Activated CD4-positive, alpha-beta T cell treated with anti-CD3 and anti-CD28 coated beads for 36 hours (primary cell): ENCODE measurements at regions not wholly inside any gene's neighbourhood (a gene's known extent, or its start where the extent isn't known, plus 50 kb on each side); places are given as distances from the start of the nearest gene placed in this dataset.

Experiments
- ATAC-seq: fragments of 200-7000 bp; cut with Tn5 transposase; one replicate; pipeline ENCODE4 v1.10.0; 2021; ENCODE audit warnings: mild to moderate bottlenecking, moderate library complexity
- CTCF ChIA-PET: fragments of 350-600 bp; sonication (Branson Sonifier 250); formaldehyde crosslinking; loops from one replicate; lab custom pipeline; 2021; ENCODE audit warnings: antibody characterized with exemption; lab: Charles Lee
- POLR2A ChIA-PET: fragments of 350-600 bp; sonication (Branson Sonifier 250); formaldehyde crosslinking; loops from one replicate; lab custom pipeline; 2021; ENCODE audit warnings: antibody characterized with exemption, inconsistent platforms; lab: Charles Lee
- DNase-seq: peaks from one replicate; pipeline ENCODE4 v3.0.0-alpha.2; 2020
- H3K27ac Mint-ChIP-seq: one replicate; pipeline ENCODE4 v1.8.0; 2021; ENCODE audit warnings: mixed read lengths
- H3K27me3 Mint-ChIP-seq: one replicate; pipeline ENCODE4 v1.8.0; 2021; ENCODE audit warnings: mixed read lengths
- H3K36me3 Mint-ChIP-seq: one replicate; pipeline ENCODE4 v1.8.0; 2021; ENCODE audit warnings: low read depth, mixed read lengths
- H3K4me1 Mint-ChIP-seq: one replicate; pipeline ENCODE4 v1.8.0; 2021; ENCODE audit warnings: mixed read lengths
- H3K4me3 Mint-ChIP-seq: one replicate; pipeline ENCODE4 v1.8.0; 2021; ENCODE audit warnings: mild to moderate bottlenecking, moderate library complexity, mixed read lengths
- H3K9me3 Mint-ChIP-seq: one replicate; pipeline ENCODE4 v1.8.0; 2021; ENCODE audit warnings: low read depth, mixed read lengths
- intact Hi-C, 2 experiments: fragments of 100-400 bp; cut with DNase I in 1 of 2; cut with micrococcal nuclease in 1 of 2; formaldehyde crosslinking; loops; one replicate each; pipeline versions ENCODE4 v1.14.2 to v1.15.1; 2022 to 2024; cut with DNase I, micrococcal nuclease

DNA sequence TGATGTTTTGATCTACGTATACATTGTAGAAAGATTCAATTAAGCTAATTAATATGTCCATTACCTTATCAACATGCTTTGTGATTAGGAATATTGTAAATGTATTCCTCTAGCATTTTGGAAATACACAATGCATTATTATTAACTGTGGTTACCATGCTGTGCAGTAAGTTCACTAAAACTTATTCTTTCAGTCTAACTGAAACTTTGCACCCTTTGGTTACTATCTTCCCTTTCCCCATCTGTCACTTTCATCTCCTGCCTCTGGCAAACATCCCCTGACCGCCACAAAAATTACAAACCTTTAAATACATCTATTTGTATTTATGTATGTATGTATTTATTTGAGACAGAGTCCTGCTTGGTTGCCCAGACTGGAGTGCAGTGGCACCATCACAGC lies 388.0 kb downstream of the NYAP2 start:
- H3K4me1 Mint-ChIP-seq: no peaks in the 10 kb centered on the region
- no peaks in the 10 kb centered on the region for H3K36me3 Mint-ChIP-seq
- ChIA-PET POLR2A (no interaction called here), CTCF (no interaction called here)
- intact Hi-C loops: no loop called here
- DNase-seq (no peak), ATAC-seq (no peak)
- no peaks in the 10 kb centered on the region for H3K9me3 Mint-ChIP-seq
- H3K27me3 Mint-ChIP-seq: peaks cover 1% of the 10 kb centered on the region
- no peak overlapping the region for H3K27ac Mint-ChIP-seq
- no peak overlapping the region for H3K4me3 Mint-ChIP-seq

GRCh38 chr2:225781991-225782390 lies 382.5 kb downstream of the NYAP2 start:
- ChIA-PET CTCF (no interaction called here), POLR2A (no interaction called here)
- Mint-ChIP-seq H3K27me3 (peaks cover 3% of the 10 kb centered on the region), H3K9me3 (no peaks in the 10 kb centered on the region), H3K4me1 (no peaks in the 10 kb centered on the region), H3K4me3 (no peak overlapping the region), H3K36me3 (no peaks in the 10 kb centered on the region), H3K27ac (no peak overlapping the region)
- intact Hi-C loops: no loop called here
- DNase-seq (no peak), ATAC-seq (no peak)

GRCh38 chr2:225781145-225781544 lies 381.6 kb downstream of the NYAP2 start:
- no peak overlapping the region for H3K4me3 Mint-ChIP-seq
- no peak for DNase-seq
- no peaks in the 10 kb centered on the region for H3K36me3 Mint-ChIP-seq
- H3K4me1 Mint-ChIP-seq: no peaks in the 10 kb centered on the region
- no peak overlapping the region for H3K27ac Mint-ChIP-seq
- H3K27me3 Mint-ChIP-seq: peaks cover 5% of the 10 kb centered on the region
- ChIA-PET POLR2A (no interaction called here), CTCF (no interaction called here)
- H3K9me3 Mint-ChIP-seq: no peaks in the 10 kb centered on the region
- intact Hi-C loops: no loop called here
- ATAC-seq: no peak

GRCh38 chr2:225779829-225780228 lies 380.3 kb downstream of the NYAP2 start:
- POLR2A ChIA-PET: no interaction called here
- no peaks in the 10 kb centered on the region for H3K36me3 Mint-ChIP-seq
- no peaks in the 10 kb centered on the region for H3K4me1 Mint-ChIP-seq
- intact Hi-C loops: no loop called here
- no peak overlapping the region for H3K27ac Mint-ChIP-seq
- DNase-seq: no peak
- peaks cover 6% of the 10 kb centered on the region for H3K27me3 Mint-ChIP-seq
- CTCF ChIA-PET: no interaction called here
- no peaks in the 10 kb centered on the region for H3K9me3 Mint-ChIP-seq
- no peak for ATAC-seq
- no peak overlapping the region for H3K4me3 Mint-ChIP-seq

DNA sequence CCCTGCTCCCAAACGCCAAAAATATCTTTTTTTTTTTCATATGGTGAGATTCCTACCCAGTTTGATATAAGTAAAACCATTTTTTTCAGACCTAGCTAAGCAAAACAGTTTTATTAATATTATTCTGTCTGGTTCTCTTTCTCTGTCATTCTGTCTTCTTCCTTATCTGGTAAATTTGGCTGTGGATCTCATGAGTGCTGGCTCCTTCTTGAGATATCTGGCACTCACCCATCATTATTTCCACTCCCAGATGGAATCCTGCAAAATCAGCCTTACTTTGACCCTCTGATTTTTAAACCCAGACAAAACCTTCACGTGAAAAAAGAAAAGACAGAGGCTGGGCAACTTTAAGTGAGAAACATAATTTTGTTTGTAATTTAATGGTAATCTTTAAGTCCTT lies 373.6 kb downstream of the NYAP2 start:
- CTCF ChIA-PET: interaction anchor here (0.6 kb wide), 1 partner anchor 17 kb away, joined by 3 read pairs; no protein-coding TSS in a partner anchor
- H3K4me1 Mint-ChIP-seq: no peaks in the 10 kb centered on the region
- H3K9me3 Mint-ChIP-seq: no peaks in the 10 kb centered on the region
- DNase-seq: no peak
- H3K36me3 Mint-ChIP-seq: no peaks in the 10 kb centered on the region
- POLR2A ChIA-PET: interaction anchor here (0.7 kb wide), 1 partner anchor 374 kb away, joined by 4 read pairs; no protein-coding TSS in a partner anchor
- intact Hi-C loops: no loop called here
- peaks cover 3% of the 10 kb centered on the region for H3K27me3 Mint-ChIP-seq
- no peak overlapping the region for H3K27ac Mint-ChIP-seq
- H3K4me3 Mint-ChIP-seq: no peak overlapping the region
- ATAC-seq: no peak

- ATAC-seq (no peak), DNase-seq (no peak)
- Mint-ChIP-seq H3K4me3 (no peak overlapping the region), H3K27ac (no peak overlapping the region), H3K27me3 (peaks cover 3% of the 10 kb centered on the region), H3K36me3 (no peaks in the 10 kb centered on the region), H3K4me1 (no peaks in the 10 kb centered on the region), H3K9me3 (no peaks in the 10 kb centered on the region)
- CTCF ChIA-PET: no interaction called here
- intact Hi-C loops: no loop called here
- POLR2A ChIA-PET: no interaction called here
Measured at GRCh38 chr2:225771701-225772100, 372.2 kb downstream of the NYAP2 start.

- Mint-ChIP-seq H3K27me3 (no peaks in the 10 kb centered on the region), H3K9me3 (no peaks in the 10 kb centered on the region), H3K27ac (no peak overlapping the region), H3K4me3 (no peak overlapping the region), H3K36me3 (no peaks in the 10 kb centered on the region), H3K4me1 (no peaks in the 10 kb centered on the region)
- DNase-seq (no peak), ATAC-seq (no peak)
- CTCF ChIA-PET: interaction anchor here (1.1 kb wide), 1 partner anchor 9 kb away, joined by 3 read pairs; no protein-coding TSS in a partner anchor
- intact Hi-C loops: no loop called here
- POLR2A ChIA-PET: no interaction called here
Measured at GRCh38 chr2:225768741-225769140, 369.2 kb downstream of the NYAP2 start.

- Mint-ChIP-seq H3K27ac (no peak overlapping the region), H3K4me3 (no peak overlapping the region), H3K4me1 (no peaks in the 10 kb centered on the region), H3K9me3 (no peaks in the 10 kb centered on the region), H3K36me3 (no peaks in the 10 kb centered on the region), H3K27me3 (no peaks in the 10 kb centered on the region)
- DNase-seq (no peak), ATAC-seq (no peak)
- CTCF ChIA-PET: no interaction called here
- intact Hi-C loops: no loop called here
- POLR2A ChIA-PET: no interaction called here
Measured at GRCh38 chr2:225766431-225766830, 366.9 kb downstream of the NYAP2 start.

DNA sequence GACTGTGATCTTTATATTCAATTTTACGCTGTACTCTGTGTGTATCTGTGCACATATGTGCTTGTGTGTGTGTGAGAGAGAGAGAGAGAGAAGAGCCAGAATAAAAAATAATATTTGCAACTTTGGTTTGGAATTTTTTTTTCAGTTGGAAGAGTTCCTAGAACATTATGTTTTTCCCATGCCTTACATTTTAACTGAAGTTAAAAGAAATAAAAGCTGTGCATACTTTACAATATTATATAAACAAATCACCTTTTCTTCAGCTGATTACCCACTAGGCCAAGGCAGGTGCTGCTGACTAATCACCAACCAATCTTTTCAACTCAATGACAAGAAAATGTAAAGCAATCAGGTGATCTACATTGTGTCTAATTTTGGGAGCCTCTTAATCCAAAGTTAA lies 366.3 kb downstream of the NYAP2 start:
- Mint-ChIP-seq H3K36me3 (no peaks in the 10 kb centered on the region), H3K4me3 (no peak overlapping the region), H3K27ac (no peak overlapping the region), H3K9me3 (no peaks in the 10 kb centered on the region), H3K4me1 (no peaks in the 10 kb centered on the region), H3K27me3 (no peaks in the 10 kb centered on the region)
- intact Hi-C loops: no loop called here
- ChIA-PET POLR2A (no interaction called here), CTCF (no interaction called here)
- ATAC-seq: no peak
- no peak for DNase-seq

- Mint-ChIP-seq H3K36me3 (no peaks in the 10 kb centered on the region), H3K4me1 (no peaks in the 10 kb centered on the region), H3K27ac (no peak overlapping the region), H3K27me3 (no peaks in the 10 kb centered on the region), H3K9me3 (no peaks in the 10 kb centered on the region), H3K4me3 (no peak overlapping the region)
- ATAC-seq: no peak
- intact Hi-C loops: no loop called here
- CTCF ChIA-PET: no interaction called here
- no peak for DNase-seq
- POLR2A ChIA-PET: no interaction called here
Measured at GRCh38 chr2:225764346-225764745, 364.8 kb downstream of the NYAP2 start.

GRCh38 chr2:225763711-225764110 lies 364.2 kb downstream of the NYAP2 start:
- DNase-seq (no peak), ATAC-seq (no peak)
- Mint-ChIP-seq H3K27ac (no peak overlapping the region), H3K9me3 (no peaks in the 10 kb centered on the region), H3K36me3 (no peaks in the 10 kb centered on the region), H3K27me3 (no peaks in the 10 kb centered on the region), H3K4me1 (no peaks in the 10 kb centered on the region), H3K4me3 (no peak overlapping the region)
- intact Hi-C loops: no loop called here
- CTCF ChIA-PET: no interaction called here
- POLR2A ChIA-PET: no interaction called here

DNA sequence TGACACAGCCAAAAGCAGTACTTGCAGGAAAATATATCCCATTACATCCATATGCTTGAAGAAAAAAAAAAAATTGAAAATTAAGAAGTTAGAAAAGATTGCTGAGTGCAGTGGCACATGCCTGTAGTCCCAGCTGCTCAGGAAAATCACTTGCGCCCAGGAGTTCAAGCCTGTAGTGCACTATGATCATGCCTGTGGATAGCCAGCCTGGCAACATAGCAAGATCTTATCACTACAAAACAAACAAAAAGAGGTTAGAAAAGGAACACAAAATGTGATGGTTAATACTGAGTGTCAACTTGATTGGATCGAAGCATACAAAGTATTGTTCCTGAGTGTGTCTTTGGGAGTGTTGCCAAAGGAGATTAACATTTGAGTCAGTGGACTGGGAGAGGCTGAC lies 361.9 kb downstream of the NYAP2 start:
- Mint-ChIP-seq H3K4me1 (no peaks in the 10 kb centered on the region), H3K27me3 (no peaks in the 10 kb centered on the region), H3K36me3 (no peaks in the 10 kb centered on the region), H3K27ac (no peak overlapping the region), H3K4me3 (no peak overlapping the region), H3K9me3 (no peaks in the 10 kb centered on the region)
- intact Hi-C loops: no loop called here
- ChIA-PET POLR2A (no interaction called here), CTCF (interaction anchor here (0.6 kb wide), 1 partner anchor 415 kb away, joined by 3 read pairs; no protein-coding TSS in a partner anchor)
- DNase-seq (no peak), ATAC-seq (no peak)

DNA sequence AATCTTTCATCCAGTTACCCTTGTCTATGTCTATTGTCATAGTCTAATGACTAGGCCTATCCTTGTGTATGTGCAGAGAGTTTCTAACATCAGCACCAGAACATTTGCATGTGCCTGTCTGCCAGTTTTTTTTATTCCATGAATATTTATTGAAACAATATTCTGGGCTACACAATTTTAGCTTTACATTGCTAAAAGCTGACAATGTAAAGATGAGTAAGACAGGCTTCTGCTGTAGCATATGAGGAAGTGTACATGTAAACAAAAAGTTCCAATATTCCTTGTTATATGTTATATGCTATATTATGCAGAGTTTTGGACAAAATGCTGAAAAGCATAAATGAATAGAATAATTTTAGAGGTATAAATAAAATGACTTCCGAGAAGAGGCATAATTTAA lies 357.7 kb downstream of the NYAP2 start:
- Mint-ChIP-seq H3K27ac (no peak overlapping the region), H3K4me1 (no peaks in the 10 kb centered on the region), H3K9me3 (no peaks in the 10 kb centered on the region), H3K27me3 (no peaks in the 10 kb centered on the region), H3K4me3 (no peak overlapping the region), H3K36me3 (no peaks in the 10 kb centered on the region)
- ChIA-PET CTCF (no interaction called here), POLR2A (no interaction called here)
- DNase-seq: no peak
- ATAC-seq: no peak
- intact Hi-C loops: no loop called here
